Breast epithelium (tissue), 4 donors: ENCODE measurements at regions not wholly inside any gene's neighbourhood (a gene's known extent, or its start where the extent isn't known, plus 50 kb on each side); places are given as distances from the start of the nearest gene placed in this dataset.

ENCODE experiments used
- DNase-seq, 2 donors: peaks; one replicate each; pipeline ENCODE4 v3.0.0-alpha.2; 2019; ENCODE audit warnings: low spot score in 2 of 2
- H3K27ac ChIP-seq, 2 donors: fragments of 200-600 bp; sonication (generic) in 1 of 2; one replicate each; pipeline ENCODE4 v1.5.1; 2016 to 2019; ENCODE audit warnings: mild to moderate bottlenecking in 1 of 2
- H3K27me3 ChIP-seq, 2 donors: fragments of 200-600 bp; sonication (generic) in 1 of 2; one replicate each; pipeline versions ENCODE4 v1.5.1 to v1.6.0; 2017 to 2019; ENCODE audit warnings: control low read depth in 1 of 2, mild to moderate bottlenecking in 1 of 2
- H3K36me3 ChIP-seq: fragments of 200-600 bp; one replicate; pipeline ENCODE4 v1.5.1; 2019
- H3K4me1 ChIP-seq, 2 donors: fragments of 200-600 bp; sonication (generic); one replicate each; pipeline ENCODE4 v1.5.1; 2016 to 2019; ENCODE audit warnings: control low read depth in 1 of 2
- H3K4me3 ChIP-seq, 3 donors: fragments of 200-600 bp; sonication (generic); 1 replicate in 2 of 3; 2 replicates in 1 of 3; pipeline ENCODE4 v1.5.1; 2016 to 2019; ENCODE audit warnings: mild to moderate bottlenecking in 3 of 3, moderate library complexity in 2 of 3
- H3K9me3 ChIP-seq, 2 donors: fragments of 200-600 bp; sonication (generic) in 1 of 2; one replicate each; pipeline ENCODE4 v1.5.1; 2016 to 2019; ENCODE audit warnings: control low read depth in 1 of 2
- CTCF ChIP-seq, 3 donors: fragments of 450-650 bp; IDR thresholded peaks; one replicate each; pipeline ENCODE4 v1.5.1; 2016 to 2017; ENCODE audit warnings: antibody characterized with exemption in 3 of 3, mild to moderate bottlenecking in 3 of 3, moderate library complexity in 3 of 3
- POLR2A ChIP-seq: fragments of 450-650 bp; IDR thresholded peaks from one replicate; pipeline ENCODE4 v1.6.1; 2016; ENCODE audit warnings: antibody characterized with exemption, mild to moderate bottlenecking, moderate library complexity
- POLR2AphosphoS5 ChIP-seq, 3 donors: sonication (generic); formaldehyde crosslinking; IDR thresholded peaks; one replicate each; pipeline ENCODE4 v1.6.1; 2017; ENCODE audit warnings: antibody characterized with exemption in 3 of 3
- intact Hi-C: fragments of 100-400 bp; cut with DNase I; formaldehyde crosslinking; loops from one replicate; pipeline ENCODE4 v1.15.1; 2023; ENCODE audit warnings: low total_unique reads

- no peak for TF ChIP-seq CTCF (IDR thresholded peaks at IDR 0.05)
- TF ChIP-seq POLR2A: no peak
- TF ChIP-seq POLR2AphosphoS5 (IDR thresholded peaks at IDR 0.05): no peak
- no peaks in the 10 kb centered on the region for H3K4me1 ChIP-seq
- no peaks in the 10 kb centered on the region for H3K36me3 ChIP-seq
- intact Hi-C loops: no loop called here
- H3K27me3 ChIP-seq: no peaks in the 10 kb centered on the region
- H3K27ac ChIP-seq: no peak overlapping the region
- no peak overlapping the region for H3K4me3 ChIP-seq
- DNase-seq: no peak
- H3K9me3 ChIP-seq: peaks cover 0 to 12% of the 10 kb centered on the region in 2 donors
Observed at GRCh38 chr15:47258521-47258920, 458.8 kb upstream of the SEMA6D start.

GRCh38 chr15:47265686-47266085, 451.6 kb upstream of the SEMA6D start:
- H3K27ac ChIP-seq: no peak overlapping the region
- no peaks in the 10 kb centered on the region for H3K27me3 ChIP-seq
- H3K4me3 ChIP-seq: no peak overlapping the region
- TF ChIP-seq POLR2A (no peak), POLR2AphosphoS5 (IDR thresholded peaks at IDR 0.05) (no peak), CTCF (IDR thresholded peaks at IDR 0.05) (no peak)
- H3K9me3 ChIP-seq: peaks cover 0 to 6% of the 10 kb centered on the region in 2 donors
- DNase-seq: no peak
- H3K4me1 ChIP-seq: no peaks in the 10 kb centered on the region
- intact Hi-C loops: no loop called here
- no peaks in the 10 kb centered on the region for H3K36me3 ChIP-seq

- no peak for DNase-seq
- Histone ChIP-seq H3K4me3 (no peak overlapping the region), H3K36me3 (no peaks in the 10 kb centered on the region), H3K27ac (no peak overlapping the region), H3K9me3 (peaks cover 0 to 6% of the 10 kb centered on the region in 2 donors), H3K27me3 (no peaks in the 10 kb centered on the region), H3K4me1 (no peaks in the 10 kb centered on the region)
- no peak for TF ChIP-seq POLR2AphosphoS5 (IDR thresholded peaks at IDR 0.05)
- TF ChIP-seq CTCF (IDR thresholded peaks at IDR 0.05): no peak
- TF ChIP-seq POLR2A: no peak
- intact Hi-C loops: no loop called here
Observed at GRCh38 chr15:47266566-47266965, 450.7 kb upstream of the SEMA6D start.

GRCh38 chr15:47273864-47274263, 443.4 kb upstream of the SEMA6D start:
- no peak for DNase-seq
- Histone ChIP-seq H3K4me3 (no peak overlapping the region), H3K27me3 (no peaks in the 10 kb centered on the region), H3K9me3 (peaks cover 0 to 12% of the 10 kb centered on the region in 2 donors), H3K27ac (no peak overlapping the region), H3K36me3 (no peaks in the 10 kb centered on the region), H3K4me1 (no peaks in the 10 kb centered on the region)
- intact Hi-C loops: no loop called here
- TF ChIP-seq CTCF (IDR thresholded peaks at IDR 0.05) (no peak), POLR2AphosphoS5 (IDR thresholded peaks at IDR 0.05) (no peak)

- Histone ChIP-seq H3K4me1 (no peaks in the 10 kb centered on the region), H3K9me3 (peaks cover 0 to 5% of the 10 kb centered on the region in 2 donors), H3K36me3 (no peaks in the 10 kb centered on the region), H3K27me3 (no peaks in the 10 kb centered on the region), H3K27ac (no peak overlapping the region), H3K4me3 (no peak overlapping the region)
- TF ChIP-seq CTCF (IDR thresholded peaks at IDR 0.05) (no peak), POLR2AphosphoS5 (IDR thresholded peaks at IDR 0.05) (no peak), POLR2A (no peak)
- intact Hi-C loops: no loop called here
- DNase-seq: no peak
Observed at GRCh38 chr15:47283246-47283645, 434.1 kb upstream of the SEMA6D start.
